CD14-positive monocyte (primary cell): ENCODE measurements at regions not wholly inside any gene's neighbourhood (a gene's known extent, or its start where the extent isn't known, plus 50 kb on each side); places are given as distances from the start of the nearest gene placed in this dataset.

Experiments
- DNase-seq, 3 donors: peaks; one replicate each; pipeline ENCODE4 v3.0.0-alpha.2; 2011 to 2022
- H2AFZ ChIP-seq: 2 replicates; pipeline ENCODE4 v1.6.0; 2012; ENCODE audit warnings: mild to moderate bottlenecking, low read depth, low read length, inconsistent platforms; ENCODE audit not compliant: insufficient read depth, poor library complexity, severe bottlenecking
- H3K27ac ChIP-seq, 2 donors: 1 replicate in 1 of 2; 2 replicates in 1 of 2; pipeline ENCODE4 v1.5.1; 2012 to 2013; ENCODE audit warnings: low read length in 2 of 2, control low read depth in 1 of 2, inconsistent platforms in 1 of 2, low read depth in 1 of 2, mild to moderate bottlenecking in 1 of 2
- H3K27me3 ChIP-seq, 2 donors: one replicate each; pipeline versions ENCODE4 v1.6.0 to v1.6.1; 2011 to 2013; ENCODE audit warnings: low read length in 2 of 2; ENCODE audit not compliant: control insufficient read depth in 2 of 2, insufficient read depth in 2 of 2
- H3K36me3 ChIP-seq, 2 donors: replicated peaks in 1 of 2; 1 replicate in 1 of 2; 2 replicates in 1 of 2; pipeline versions ENCODE4 v1.5.1 to v1.6.1; 2012 to 2013; ENCODE audit warnings: low read length in 2 of 2, control low read depth in 1 of 2, inconsistent platforms in 1 of 2, mild to moderate bottlenecking in 1 of 2; ENCODE audit not compliant: insufficient read depth in 2 of 2, control insufficient read depth in 1 of 2
- H3K4me1 ChIP-seq, 2 donors: 1 replicate in 1 of 2; 2 replicates in 1 of 2; pipeline versions ENCODE4 v1.5.1 to v1.6.1; 2012 to 2013; ENCODE audit warnings: low read length in 2 of 2, control low read depth in 1 of 2, inconsistent platforms in 1 of 2, mild to moderate bottlenecking in 1 of 2, moderate library complexity in 1 of 2; ENCODE audit not compliant: insufficient read depth in 2 of 2, control insufficient read depth in 1 of 2
- H3K4me2 ChIP-seq: replicated peaks from 2 replicates; pipeline ENCODE3; 2012; ENCODE audit warnings: low read length, moderate library complexity, mild to moderate bottlenecking; ENCODE audit not compliant: poor library complexity, severe bottlenecking; ENCODE audit errors: extremely low read depth
- H3K4me3 ChIP-seq, 3 experiments: fragments of 200-600 bp in 1 of 3; sonication (generic) in 1 of 3; replicated peaks in 1 of 3; 1 replicate in 2 of 3; 2 replicates in 1 of 3; pipeline ENCODE4 v1.5.1; 2011 to 2013; ENCODE audit warnings: low read length in 3 of 3, mild to moderate bottlenecking in 3 of 3, control low read depth in 2 of 3, low read depth in 2 of 3, inconsistent platforms in 1 of 3, moderate library complexity in 1 of 3
- H3K79me2 ChIP-seq: 2 replicates; pipeline ENCODE4 v1.6.0; 2012; ENCODE audit warnings: mild to moderate bottlenecking, control low read depth, inconsistent platforms, low read length, moderate library complexity; ENCODE audit not compliant: insufficient read depth
- H3K9ac ChIP-seq: 2 replicates; pipeline ENCODE4 v1.6.0; 2017; ENCODE audit warnings: low read length, mild to moderate bottlenecking; ENCODE audit not compliant: insufficient read depth, poor library complexity, severe bottlenecking
- H3K9me3 ChIP-seq, 2 donors: replicated peaks in 1 of 2; 1 replicate in 1 of 2; 2 replicates in 1 of 2; pipeline versions ENCODE4 v1.5.1 to v1.6.1; 2012 to 2013; ENCODE audit warnings: low read length in 2 of 2, control low read depth in 1 of 2; ENCODE audit not compliant: control insufficient read depth in 1 of 2, insufficient read depth in 1 of 2
- H4K20me1 ChIP-seq: 2 replicates; pipeline ENCODE4 v1.6.0; 2012; ENCODE audit warnings: mild to moderate bottlenecking, low read length, control low read depth, moderate library complexity; ENCODE audit not compliant: insufficient read depth
- H3K27ac Mint-ChIP-seq, 7 donors: one replicate each; pipeline ENCODE4 v1.8.0; 2020; ENCODE audit warnings: mild to moderate bottlenecking in 7 of 7, mixed read lengths in 7 of 7, moderate library complexity in 6 of 7, inconsistent platforms in 2 of 7
- H3K27me3 Mint-ChIP-seq, 3 donors: one replicate each; pipeline ENCODE4 v1.8.0; 2021 to 2022; ENCODE audit warnings: low read depth in 3 of 3, mild to moderate bottlenecking in 3 of 3, mixed read lengths in 3 of 3, moderate library complexity in 3 of 3, inconsistent platforms in 1 of 3
- H3K36me3 Mint-ChIP-seq, 2 donors: one replicate each; pipeline ENCODE4 v1.8.0; 2020; ENCODE audit warnings: mixed read lengths in 2 of 2, inconsistent platforms in 1 of 2, mild to moderate bottlenecking in 1 of 2
- H3K4me1 Mint-ChIP-seq: one replicate; pipeline ENCODE4 v1.8.0; 2020; ENCODE audit warnings: mild to moderate bottlenecking, mixed read lengths
- H3K4me3 Mint-ChIP-seq, 2 donors: one replicate each; pipeline ENCODE4 v1.8.0; 2020; ENCODE audit warnings: mild to moderate bottlenecking in 2 of 2, mixed read lengths in 2 of 2, moderate library complexity in 1 of 2
- H3K9me3 Mint-ChIP-seq, 7 donors: one replicate each; pipeline ENCODE4 v1.8.0; 2020 to 2022; ENCODE audit warnings: mixed read lengths in 7 of 7, mild to moderate bottlenecking in 6 of 7, moderate library complexity in 6 of 7, inconsistent platforms in 2 of 7
- WGBS: methylation state at CpG from one replicate; pipeline ENCODE4 v1.1.5; 2013; ENCODE audit warnings: missing lambda C conversion rate; ENCODE audit not compliant: insufficient coverage; 5-methylcytosine and 5-hydroxymethylcytosine counted together
- intact Hi-C, 2 donors: fragments of 100-400 bp; cut with micrococcal nuclease; formaldehyde crosslinking; loops; one replicate each; pipeline versions ENCODE4 v1.15.0 to v1.15.1; 2023
- TF ChIP-seq, protein P1 (sequence below): fragments of 200-600 bp; IDR thresholded peaks from one replicate; pipeline ENCODE4 v1.8.0; 2022; ENCODE audit warnings: antibody characterized with exemption, mild to moderate bottlenecking

GRCh38 chr3:16738451-16738850 lies 133.2 kb upstream of the DAZL start:
- Histone ChIP-seq H3K9ac (no peak overlapping the region), H3K27me3 (no peaks in the 10 kb centered on the region), H3K4me1 (no peaks in the 10 kb centered on the region), H4K20me1 (no peaks in the 10 kb centered on the region), H3K36me3 (no peaks in the 10 kb centered on the region), H2AFZ (no peak overlapping the region), H3K79me2 (no peaks in the 10 kb centered on the region), H3K4me2 (no peak overlapping the region), H3K9me3 (peaks cover 0 to 4% of the 10 kb centered on the region in 2 donors), H3K4me3 (no peak overlapping the region), H3K27ac (no peak overlapping the region)
- DNase-seq = no peak
- H3K27me3 Mint-ChIP-seq = peaks cover 2% of the 10 kb centered on the region in 3 donors
- intact Hi-C loops = no loop called here
- no peaks in the 10 kb centered on the region for H3K36me3 Mint-ChIP-seq
- no peak overlapping the region for H3K27ac Mint-ChIP-seq
- no CpG with 5 or more reads among the region's 1 CpG for WGBS
- TF ChIP-seq, protein P1, sequence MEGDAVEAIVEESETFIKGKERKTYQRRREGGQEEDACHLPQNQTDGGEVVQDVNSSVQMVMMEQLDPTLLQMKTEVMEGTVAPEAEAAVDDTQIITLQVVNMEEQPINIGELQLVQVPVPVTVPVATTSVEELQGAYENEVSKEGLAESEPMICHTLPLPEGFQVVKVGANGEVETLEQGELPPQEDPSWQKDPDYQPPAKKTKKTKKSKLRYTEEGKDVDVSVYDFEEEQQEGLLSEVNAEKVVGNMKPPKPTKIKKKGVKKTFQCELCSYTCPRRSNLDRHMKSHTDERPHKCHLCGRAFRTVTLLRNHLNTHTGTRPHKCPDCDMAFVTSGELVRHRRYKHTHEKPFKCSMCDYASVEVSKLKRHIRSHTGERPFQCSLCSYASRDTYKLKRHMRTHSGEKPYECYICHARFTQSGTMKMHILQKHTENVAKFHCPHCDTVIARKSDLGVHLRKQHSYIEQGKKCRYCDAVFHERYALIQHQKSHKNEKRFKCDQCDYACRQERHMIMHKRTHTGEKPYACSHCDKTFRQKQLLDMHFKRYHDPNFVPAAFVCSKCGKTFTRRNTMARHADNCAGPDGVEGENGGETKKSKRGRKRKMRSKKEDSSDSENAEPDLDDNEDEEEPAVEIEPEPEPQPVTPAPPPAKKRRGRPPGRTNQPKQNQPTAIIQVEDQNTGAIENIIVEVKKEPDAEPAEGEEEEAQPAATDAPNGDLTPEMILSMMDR = no peak
- H3K4me3 Mint-ChIP-seq = no peak overlapping the region
- H3K9me3 Mint-ChIP-seq = peaks cover 4 to 36% (median 16%) of the 10 kb centered on the region in 7 donors
- H3K4me1 Mint-ChIP-seq = no peaks in the 10 kb centered on the region

DNA sequence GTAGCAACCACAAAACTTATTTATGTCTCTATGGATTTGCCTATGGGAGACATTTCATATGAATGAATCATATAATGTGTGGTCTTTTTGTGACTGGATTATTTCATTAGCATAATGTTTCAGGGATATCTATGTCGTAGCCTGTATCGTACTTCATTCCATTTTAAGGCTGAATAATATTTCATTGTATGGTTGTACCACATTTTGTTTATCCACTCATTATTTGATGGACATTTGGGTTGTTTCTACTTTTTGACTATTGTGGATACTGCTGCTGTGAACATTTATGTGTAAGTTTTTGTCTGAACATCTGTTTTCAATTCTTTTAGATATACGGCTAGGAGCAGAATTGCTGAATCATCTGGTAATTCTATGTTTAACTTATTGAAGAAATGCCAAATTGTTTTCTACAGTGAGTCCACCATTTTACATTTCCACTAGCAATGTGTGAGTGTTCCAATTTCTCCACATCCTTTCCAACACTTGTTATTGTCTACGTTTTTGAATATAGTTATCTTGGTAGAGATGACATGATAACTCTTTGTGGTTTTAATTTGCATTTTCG lies 134.4 kb upstream of the DAZL start:
- H3K79me2 ChIP-seq = no peaks in the 10 kb centered on the region

More for the DNA sequence above, 134.4 kb upstream of the DAZL start:
- Histone ChIP-seq H2AFZ (no peak overlapping the region), H3K4me1 (no peaks in the 10 kb centered on the region), H3K4me3 (no peak overlapping the region), H3K9ac (no peak overlapping the region), H3K4me2 (no peak overlapping the region), H3K27me3 (no peaks in the 10 kb centered on the region), H4K20me1 (no peaks in the 10 kb centered on the region), H3K36me3 (no peaks in the 10 kb centered on the region), H3K9me3 (peaks cover 0 to 4% of the 10 kb centered on the region in 2 donors), H3K27ac (no peak overlapping the region)
- Mint-ChIP-seq H3K36me3 (no peaks in the 10 kb centered on the region), H3K9me3 (peaks cover 4 to 32% (median 13%) of the 10 kb centered on the region in 7 donors), H3K27me3 (peaks cover 0 to 4% (median 2%) of the 10 kb centered on the region in 3 donors), H3K4me1 (no peaks in the 10 kb centered on the region), H3K4me3 (no peak overlapping the region), H3K27ac (no peak overlapping the region)
- intact Hi-C loops = no loop called here
- no CpG with 5 or more reads among the region's 5 CpGs for WGBS
- TF ChIP-seq, protein P1 = no peak
- DNase-seq = no peak
